ENCODE measurements at regions not wholly inside any gene's neighbourhood (a gene's known extent, or its start where the extent isn't known, plus 50 kb on each side); places are given as distances from the start of the nearest gene placed in this dataset.

DNA sequence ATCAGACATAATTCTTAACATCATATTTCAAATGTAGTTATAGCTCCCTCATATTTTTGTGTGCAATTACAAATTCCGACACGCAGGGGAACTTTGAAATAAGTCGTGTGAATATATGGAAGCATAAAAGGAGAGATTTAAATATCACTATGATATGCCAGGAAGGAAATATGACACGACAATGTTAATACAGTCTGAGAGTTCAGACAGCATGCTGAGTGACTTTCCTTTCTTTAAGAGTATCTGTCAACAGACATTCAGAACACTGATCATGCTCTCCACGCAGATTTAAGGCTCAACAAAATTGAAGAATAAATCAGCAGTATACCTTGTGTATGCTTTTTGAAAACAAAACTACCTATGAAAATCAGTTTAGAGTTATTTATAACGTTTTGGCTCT is 232.6 kb upstream of the CARD18 start:
- Histone ChIP-seq H3K36me3 (no peaks in the 10 kb centered on the region), H3K27me3 (no peaks in the 10 kb centered on the region), H3K27ac (replicated peaks in 1 of 4) (no peak overlapping the region), H3K4me3 (no peak overlapping the region), H3K4me1 (no peaks in the 10 kb centered on the region), H3K9me3 (peaks cover 0 to 6% (median 0%) of the 10 kb centered on the region in 4 donors)
- TF ChIP-seq POLR2A (IDR thresholded peaks at IDR 0.05; ENCODE audit: low read depth), result no peak
- TF ChIP-seq EP300 (IDR thresholded peaks at IDR 0.05), result no peak
- TF ChIP-seq CTCF (IDR thresholded peaks at IDR 0.05), result no peak
- no peak for TF ChIP-seq POLR2AphosphoS5 (IDR thresholded peaks at IDR 0.05)
- intact Hi-C loops (cut with DNase I), result no loop called here
- WGBS, result 55% methylated on average over 6 of the region's 6 CpGs
- DNase-seq (ENCODE audit: extremely low spot score), result no peak

DNA sequence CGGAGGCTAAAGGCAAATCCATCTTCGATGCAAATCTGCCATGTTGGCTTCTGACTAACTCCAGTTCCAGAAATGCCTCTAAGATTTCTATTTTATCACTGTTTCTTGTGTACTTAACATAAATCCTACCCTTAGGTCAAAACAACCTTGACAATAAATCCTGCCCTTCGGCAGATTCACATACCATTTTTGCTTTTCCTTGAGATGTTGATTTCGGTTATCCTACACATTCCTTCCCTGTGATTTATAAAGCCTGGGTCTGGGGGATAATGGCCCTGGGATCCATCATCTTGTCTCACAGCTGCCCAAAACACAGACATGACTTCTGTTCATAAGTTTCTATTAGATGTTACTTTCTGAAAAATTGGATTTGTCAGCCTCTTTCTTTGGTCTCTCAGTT is 231.7 kb upstream of the CARD18 start:
- WGBS, result 77% methylated on average over 4 of the region's 4 CpGs
- no peaks in the 10 kb centered on the region for H3K36me3 ChIP-seq
- peaks cover 0 to 6% (median 0%) of the 10 kb centered on the region in 4 donors for H3K9me3 ChIP-seq
- no peaks in the 10 kb centered on the region for H3K27me3 ChIP-seq
- H3K4me3 ChIP-seq, result no peak overlapping the region
- DNase-seq (ENCODE audit: extremely low spot score), result no peak
- TF ChIP-seq POLR2AphosphoS5 (IDR thresholded peaks at IDR 0.05) (no peak), POLR2A (IDR thresholded peaks at IDR 0.05; ENCODE audit: low read depth) (no peak), EP300 (IDR thresholded peaks at IDR 0.05) (no peak), CTCF (IDR thresholded peaks at IDR 0.05) (no peak)
- no peaks in the 10 kb centered on the region for H3K4me1 ChIP-seq
- intact Hi-C loops (cut with DNase I), result no loop called here
- H3K27ac ChIP-seq (replicated peaks in 1 of 4), result no peak overlapping the region

DNA sequence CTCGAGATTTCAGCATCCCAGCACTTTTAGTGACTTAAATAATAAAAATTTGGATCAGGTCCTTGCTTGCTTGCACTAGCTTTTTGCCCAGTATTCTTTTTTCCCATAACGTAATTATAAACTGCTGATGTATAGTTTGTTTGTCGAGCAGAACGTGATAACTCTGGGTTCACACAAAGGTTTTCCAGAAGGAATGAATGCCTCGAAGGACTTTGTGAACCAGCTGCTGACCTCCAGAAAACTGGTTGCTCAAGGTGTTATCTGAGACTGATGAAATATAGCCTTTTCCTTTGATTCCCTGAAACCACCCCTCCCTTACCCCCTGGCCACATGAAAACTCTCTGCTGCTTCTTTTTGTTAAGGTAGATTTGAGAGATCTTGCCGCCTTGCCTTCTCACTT is 229.1 kb upstream of the CARD18 start:
- Histone ChIP-seq H3K4me3 (no peak overlapping the region), H3K27ac (replicated peaks in 1 of 4) (no peak overlapping the region), H3K36me3 (no peaks in the 10 kb centered on the region), H3K9me3 (no peaks in the 10 kb centered on the region), H3K27me3 (no peaks in the 10 kb centered on the region), H3K4me1 (no peaks in the 10 kb centered on the region)
- intact Hi-C loops (cut with DNase I), result no loop called here
- DNase-seq (ENCODE audit: extremely low spot score), result no peak
- WGBS, result 47% methylated on average over 6 of the region's 6 CpGs
- no peak for TF ChIP-seq POLR2AphosphoS5 (IDR thresholded peaks at IDR 0.05)

DNA sequence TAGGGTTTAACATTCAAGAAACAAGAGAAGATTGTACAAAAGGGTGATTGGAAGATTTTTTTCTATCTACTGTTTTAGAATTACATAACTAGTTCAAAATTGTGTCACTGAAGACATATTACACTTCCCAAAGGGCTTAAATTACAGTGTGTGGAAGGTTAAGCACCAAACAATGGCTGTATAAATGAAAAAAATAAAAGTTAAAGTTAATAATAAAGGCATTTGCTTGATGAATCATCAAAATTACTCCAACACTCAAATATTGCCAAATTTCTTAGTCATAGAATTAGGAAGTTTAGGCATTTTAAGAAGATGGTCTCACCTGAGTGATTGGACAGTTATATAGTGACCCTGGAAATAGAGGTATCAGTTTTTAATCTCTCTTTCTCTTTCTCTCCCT is 227.6 kb upstream of the CARD18 start:
- DNase-seq (ENCODE audit: extremely low spot score), result no peak
- H3K4me1 ChIP-seq, result no peaks in the 10 kb centered on the region
- H3K36me3 ChIP-seq, result no peaks in the 10 kb centered on the region
- intact Hi-C loops (cut with DNase I), result no loop called here
- H3K27ac ChIP-seq (replicated peaks in 1 of 4), result no peak overlapping the region
- no peaks in the 10 kb centered on the region for H3K27me3 ChIP-seq
- H3K4me3 ChIP-seq, result no peak overlapping the region
- no peaks in the 10 kb centered on the region for H3K9me3 ChIP-seq
- TF ChIP-seq EP300 (IDR thresholded peaks at IDR 0.05), result no peak
- no peak for TF ChIP-seq CTCF (IDR thresholded peaks at IDR 0.05)
- no peak for TF ChIP-seq POLR2AphosphoS5 (IDR thresholded peaks at IDR 0.05)
- no peak for TF ChIP-seq POLR2A (IDR thresholded peaks at IDR 0.05; ENCODE audit: low read depth)

- intact Hi-C loops (cut with DNase I), result no loop called here
- Histone ChIP-seq H3K9me3 (no peaks in the 10 kb centered on the region), H3K27me3 (no peaks in the 10 kb centered on the region), H3K36me3 (no peaks in the 10 kb centered on the region), H3K4me3 (no peak overlapping the region), H3K27ac (replicated peaks in 1 of 4) (no peak overlapping the region), H3K4me1 (no peaks in the 10 kb centered on the region)
- WGBS, result 85% methylated on average over 1 of the region's 1 CpG
- DNase-seq (ENCODE audit: extremely low spot score), result no peak
- TF ChIP-seq POLR2A (IDR thresholded peaks at IDR 0.05; ENCODE audit: low read depth), result no peak
Measured at GRCh38 chr11:105361651-105362050, 222.1 kb upstream of the CARD18 start.

GRCh38 chr11:105357764-105358163 is 218.2 kb upstream of the CARD18 start:
- no peak for TF ChIP-seq EP300 (IDR thresholded peaks at IDR 0.05)
- no peak for TF ChIP-seq POLR2AphosphoS5 (IDR thresholded peaks at IDR 0.05)
- TF ChIP-seq CTCF (IDR thresholded peaks at IDR 0.05), result no peak
- TF ChIP-seq POLR2A (IDR thresholded peaks at IDR 0.05; ENCODE audit: low read depth), result no peak
- Histone ChIP-seq H3K27ac (replicated peaks in 1 of 4) (no peak overlapping the region), H3K4me3 (no peak overlapping the region), H3K36me3 (no peaks in the 10 kb centered on the region), H3K27me3 (no peaks in the 10 kb centered on the region), H3K4me1 (no peaks in the 10 kb centered on the region), H3K9me3 (no peaks in the 10 kb centered on the region)
- DNase-seq (ENCODE audit: extremely low spot score), result no peak
- 95% methylated on average over 1 of the region's 1 CpG for WGBS
- intact Hi-C loops (cut with DNase I), result no loop called here

Measured in esophagus muscularis mucosa (tissue), 4 donors.